Breast epithelium (tissue), 4 donors: ENCODE measurements at regions not wholly inside any gene's neighbourhood (a gene's known extent, or its start where the extent isn't known, plus 50 kb on each side); places are given as distances from the start of the nearest gene placed in this dataset.

Source experiments
- DNase-seq, 2 donors: peaks; one replicate each; pipeline ENCODE4 v3.0.0-alpha.2; 2019; ENCODE audit warnings: low spot score in 2 of 2
- H3K27ac ChIP-seq, 2 donors: fragments of 200-600 bp; sonication (generic) in 1 of 2; one replicate each; pipeline ENCODE4 v1.5.1; 2016 to 2019; ENCODE audit warnings: mild to moderate bottlenecking in 1 of 2
- H3K27me3 ChIP-seq, 2 donors: fragments of 200-600 bp; sonication (generic) in 1 of 2; one replicate each; pipeline versions ENCODE4 v1.5.1 to v1.6.0; 2017 to 2019; ENCODE audit warnings: control low read depth in 1 of 2, mild to moderate bottlenecking in 1 of 2
- H3K36me3 ChIP-seq: fragments of 200-600 bp; one replicate; pipeline ENCODE4 v1.5.1; 2019
- H3K4me1 ChIP-seq, 2 donors: fragments of 200-600 bp; sonication (generic); one replicate each; pipeline ENCODE4 v1.5.1; 2016 to 2019; ENCODE audit warnings: control low read depth in 1 of 2
- H3K4me3 ChIP-seq, 3 donors: fragments of 200-600 bp; sonication (generic); 1 replicate in 2 of 3; 2 replicates in 1 of 3; pipeline ENCODE4 v1.5.1; 2016 to 2019; ENCODE audit warnings: mild to moderate bottlenecking in 3 of 3, moderate library complexity in 2 of 3
- H3K9me3 ChIP-seq, 2 donors: fragments of 200-600 bp; sonication (generic) in 1 of 2; one replicate each; pipeline ENCODE4 v1.5.1; 2016 to 2019; ENCODE audit warnings: control low read depth in 1 of 2
- CTCF ChIP-seq, 3 donors: fragments of 450-650 bp; IDR thresholded peaks; one replicate each; pipeline ENCODE4 v1.5.1; 2016 to 2017; ENCODE audit warnings: antibody characterized with exemption in 3 of 3, mild to moderate bottlenecking in 3 of 3, moderate library complexity in 3 of 3
- POLR2A ChIP-seq: fragments of 450-650 bp; IDR thresholded peaks from one replicate; pipeline ENCODE4 v1.6.1; 2016; ENCODE audit warnings: antibody characterized with exemption, mild to moderate bottlenecking, moderate library complexity
- POLR2AphosphoS5 ChIP-seq, 3 donors: sonication (generic); formaldehyde crosslinking; IDR thresholded peaks; one replicate each; pipeline ENCODE4 v1.6.1; 2017; ENCODE audit warnings: antibody characterized with exemption in 3 of 3
- intact Hi-C: fragments of 100-400 bp; cut with DNase I; formaldehyde crosslinking; loops from one replicate; pipeline ENCODE4 v1.15.1; 2023; ENCODE audit warnings: low total_unique reads

GRCh38 chr20:11728937-11729336, 188.8 kb upstream of the BTBD3 start:
- Histone ChIP-seq H3K27me3 (no peaks in the 10 kb centered on the region), H3K4me3 (no peak overlapping the region), H3K9me3 (peaks cover 0 to 8% of the 10 kb centered on the region in 2 donors), H3K27ac (no peak overlapping the region), H3K4me1 (no peaks in the 10 kb centered on the region), H3K36me3 (no peaks in the 10 kb centered on the region)
- no peak for DNase-seq
- TF ChIP-seq CTCF (IDR thresholded peaks at IDR 0.05) = no peak
- TF ChIP-seq POLR2AphosphoS5 (IDR thresholded peaks at IDR 0.05) = no peak
- TF ChIP-seq POLR2A = no peak
- intact Hi-C loops = loop anchor here (10.0 kb wide), 1 partner anchor 336 kb away; no protein-coding TSS in a partner anchor

GRCh38 chr20:11729806-11730205, 187.9 kb upstream of the BTBD3 start:
- H3K27ac ChIP-seq = no peak overlapping the region
- intact Hi-C loops = loop anchor here (10.0 kb wide), 1 partner anchor 335 kb away; no protein-coding TSS in a partner anchor
- no peaks in the 10 kb centered on the region for H3K27me3 ChIP-seq
- H3K36me3 ChIP-seq = no peaks in the 10 kb centered on the region
- peaks cover 0 to 8% of the 10 kb centered on the region in 2 donors for H3K9me3 ChIP-seq
- TF ChIP-seq POLR2AphosphoS5 (IDR thresholded peaks at IDR 0.05) = no peak
- TF ChIP-seq POLR2A = no peak
- no peak for TF ChIP-seq CTCF (IDR thresholded peaks at IDR 0.05)
- DNase-seq = no peak
- H3K4me1 ChIP-seq = no peaks in the 10 kb centered on the region
- H3K4me3 ChIP-seq = no peak overlapping the region

- Histone ChIP-seq H3K27ac (no peak overlapping the region), H3K9me3 (peaks cover 0 to 8% of the 10 kb centered on the region in 2 donors), H3K4me1 (no peaks in the 10 kb centered on the region), H3K36me3 (no peaks in the 10 kb centered on the region), H3K4me3 (no peak overlapping the region), H3K27me3 (no peaks in the 10 kb centered on the region)
- TF ChIP-seq POLR2A (no peak), CTCF (IDR thresholded peaks at IDR 0.05) (no peak), POLR2AphosphoS5 (IDR thresholded peaks at IDR 0.05) (no peak)
- no peak for DNase-seq
- intact Hi-C loops = no loop called here
Measured at GRCh38 chr20:11734431-11734830, 183.3 kb upstream of the BTBD3 start.

- TF ChIP-seq CTCF (IDR thresholded peaks at IDR 0.05) = no peak
- intact Hi-C loops = no loop called here
- H3K36me3 ChIP-seq = no peaks in the 10 kb centered on the region
Measured at GRCh38 chr20:11738852-11739251, 178.8 kb upstream of the BTBD3 start.

GRCh38 chr20:11740975-11741374, 176.7 kb upstream of the BTBD3 start:
- Histone ChIP-seq H3K36me3 (no peaks in the 10 kb centered on the region), H3K4me1 (no peaks in the 10 kb centered on the region), H3K9me3 (no peaks in the 10 kb centered on the region), H3K27ac (no peak overlapping the region), H3K27me3 (no peaks in the 10 kb centered on the region), H3K4me3 (no peak overlapping the region)
- no peak for TF ChIP-seq CTCF (IDR thresholded peaks at IDR 0.05)
- no peak for TF ChIP-seq POLR2A
- no peak for TF ChIP-seq POLR2AphosphoS5 (IDR thresholded peaks at IDR 0.05)
- DNase-seq = no peak
- intact Hi-C loops = no loop called here

More at GRCh38 chr20:11738852-11739251, 178.8 kb upstream of the BTBD3 start:
- DNase-seq = no peak
- Histone ChIP-seq H3K27me3 (no peaks in the 10 kb centered on the region), H3K9me3 (no peaks in the 10 kb centered on the region), H3K4me3 (no peak overlapping the region), H3K4me1 (no peaks in the 10 kb centered on the region), H3K27ac (no peak overlapping the region)
